ENCODE measurements at regions not wholly inside any gene's neighbourhood (a gene's known extent, or its start where the extent isn't known, plus 50 kb on each side); places are given as distances from the start of the nearest gene placed in this dataset.

DNA sequence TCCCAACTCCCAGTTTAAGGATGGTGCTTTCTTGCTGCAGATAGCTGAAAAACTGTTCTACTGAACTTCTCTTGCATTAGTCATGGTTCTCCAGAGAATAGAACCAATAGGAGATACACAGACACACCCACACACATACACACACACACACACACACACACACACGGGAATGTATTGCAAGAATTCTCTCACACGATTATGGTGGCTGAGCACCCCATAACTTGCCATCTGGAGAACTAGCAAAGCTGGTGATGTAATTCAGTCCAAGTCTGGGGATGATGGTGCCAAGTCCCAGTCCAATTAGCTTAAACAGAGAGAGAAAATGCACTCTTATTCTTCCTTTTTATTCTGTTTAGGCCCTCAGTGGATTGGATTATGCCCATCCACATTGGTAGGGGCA lies 643.9 kb downstream of the DIAPH3 start:
- TF ChIP-seq, protein P1, sequence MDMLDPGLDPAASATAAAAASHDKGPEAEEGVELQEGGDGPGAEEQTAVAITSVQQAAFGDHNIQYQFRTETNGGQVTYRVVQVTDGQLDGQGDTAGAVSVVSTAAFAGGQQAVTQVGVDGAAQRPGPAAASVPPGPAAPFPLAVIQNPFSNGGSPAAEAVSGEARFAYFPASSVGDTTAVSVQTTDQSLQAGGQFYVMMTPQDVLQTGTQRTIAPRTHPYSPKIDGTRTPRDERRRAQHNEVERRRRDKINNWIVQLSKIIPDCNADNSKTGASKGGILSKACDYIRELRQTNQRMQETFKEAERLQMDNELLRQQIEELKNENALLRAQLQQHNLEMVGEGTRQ (IDR thresholded peaks at IDR 0.05; ENCODE audit: borderline replicate concordance, low read depth, low read length): no peak
- no peak for TF ChIP-seq CTCF (IDR thresholded peaks at IDR 0.05)
